ENCODE measurements at regions not wholly inside any gene's neighbourhood (a gene's known extent, or its start where the extent isn't known, plus 50 kb on each side); places are given as distances from the start of the nearest gene placed in this dataset.

- TF ChIP-seq FOXM1 (IDR thresholded peaks at IDR 0.05; ENCODE audit: borderline replicate concordance), result no peak
- TF ChIP-seq ELF4 (IDR thresholded peaks at IDR 0.05), result no peak
- TF ChIP-seq ZNF384 (IDR thresholded peaks at IDR 0.05), result no peak
- no peak for TF ChIP-seq FOXK2 (IDR thresholded peaks at IDR 0.05)
Measured at GRCh38 chrX:42686296-42686695, 91.7 kb downstream of the PPP1R2C start.

Data from HEK293T (cell line).